ENCODE measurements at regions not wholly inside any gene's neighbourhood (a gene's known extent, or its start where the extent isn't known, plus 50 kb on each side); places are given as distances from the start of the nearest gene placed in this dataset.

DNA sequence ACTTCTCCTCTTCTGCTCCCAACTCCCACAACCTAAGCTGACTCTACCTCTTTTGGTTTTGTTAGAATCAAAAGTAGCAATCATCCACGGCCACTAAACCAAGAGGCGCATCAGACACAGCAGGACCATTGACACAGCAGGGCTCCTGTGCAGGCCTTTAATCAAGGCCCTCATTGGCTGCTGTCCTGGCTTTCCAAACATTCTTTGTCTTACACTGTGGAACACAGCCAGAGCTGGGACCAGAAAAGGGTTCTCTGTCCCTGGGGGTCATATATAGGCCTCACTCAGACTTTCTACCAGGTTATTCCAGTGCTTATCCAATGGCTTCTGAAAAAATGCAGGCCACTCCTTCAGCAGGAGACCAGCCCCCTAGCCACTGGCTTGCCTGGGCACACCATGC is 212.7 kb upstream of the NTM start:
- H3K27me3 ChIP-seq (ENCODE audit: insufficient read depth, low read length), result no peaks in the 10 kb centered on the region
- no peaks in the 10 kb centered on the region for H3K36me3 ChIP-seq (ENCODE audit: insufficient read depth, low read length)
- no peak overlapping the region for H3K4me3 ChIP-seq (ENCODE audit: low read depth, low read length)
- H2AFZ ChIP-seq (ENCODE audit: low read length, unreplicated experiment), result no peak overlapping the region
- H3K79me2 ChIP-seq (ENCODE audit: control insufficient read depth, insufficient read depth, low read length, unreplicated experiment), result no peaks in the 10 kb centered on the region
- no peaks in the 10 kb centered on the region for H3K4me1 ChIP-seq (ENCODE audit: control insufficient read depth, insufficient read depth, low read length, unreplicated experiment)
- no peak overlapping the region for H3K27ac ChIP-seq (ENCODE audit: low read depth, low read length)

DNA sequence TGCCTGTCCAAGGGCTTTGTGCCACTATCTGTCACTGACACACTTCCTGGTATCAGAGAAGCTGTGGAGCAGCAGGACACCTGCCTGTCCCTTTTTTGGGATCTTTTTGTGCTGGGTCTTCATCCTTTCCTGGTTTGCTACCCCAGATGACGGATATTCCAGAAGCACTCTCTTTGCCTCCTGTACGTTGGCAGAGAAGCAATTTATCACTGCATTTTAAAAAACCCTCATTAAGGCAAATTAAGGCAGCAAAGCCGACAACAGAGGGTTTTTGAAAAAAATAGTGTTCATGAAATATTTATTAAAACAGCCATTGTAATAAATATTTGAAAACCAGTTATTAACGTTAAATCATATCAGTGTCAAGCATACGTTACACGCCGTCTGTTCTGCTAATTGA is 209.6 kb upstream of the NTM start:
- H3K79me2 ChIP-seq (ENCODE audit: control insufficient read depth, insufficient read depth, low read length, unreplicated experiment), result no peaks in the 10 kb centered on the region
- H3K36me3 ChIP-seq (ENCODE audit: insufficient read depth, low read length), result no peaks in the 10 kb centered on the region
- no peak overlapping the region for H2AFZ ChIP-seq (ENCODE audit: low read length, unreplicated experiment)
- H3K27me3 ChIP-seq (ENCODE audit: insufficient read depth, low read length), result no peaks in the 10 kb centered on the region
- H3K27ac ChIP-seq (ENCODE audit: low read depth, low read length), result no peak overlapping the region
- no peak overlapping the region for H3K4me3 ChIP-seq (ENCODE audit: low read depth, low read length)
- H3K4me1 ChIP-seq (ENCODE audit: control insufficient read depth, insufficient read depth, low read length, unreplicated experiment), result no peaks in the 10 kb centered on the region

DNA sequence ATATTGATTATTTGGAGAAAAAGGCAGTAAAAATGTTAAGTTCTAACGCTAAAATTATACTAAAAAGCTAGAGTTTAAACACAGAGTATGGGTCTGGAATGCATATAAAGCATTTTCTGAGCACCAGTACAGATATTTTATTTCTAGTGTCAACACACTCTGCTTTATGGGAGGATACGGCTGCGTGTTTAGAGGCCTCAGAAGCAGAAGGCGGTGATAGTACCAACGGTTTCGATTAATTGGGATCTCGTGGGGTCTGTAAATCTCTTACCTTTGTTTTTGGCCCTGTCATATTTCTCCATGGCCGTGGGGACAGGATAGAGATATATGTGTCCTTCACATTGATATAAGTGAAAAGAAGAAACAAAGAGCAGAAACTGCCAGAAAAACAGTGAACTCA is 206.8 kb upstream of the NTM start:
- no peaks in the 10 kb centered on the region for H3K79me2 ChIP-seq (ENCODE audit: control insufficient read depth, insufficient read depth, low read length, unreplicated experiment)

DNA sequence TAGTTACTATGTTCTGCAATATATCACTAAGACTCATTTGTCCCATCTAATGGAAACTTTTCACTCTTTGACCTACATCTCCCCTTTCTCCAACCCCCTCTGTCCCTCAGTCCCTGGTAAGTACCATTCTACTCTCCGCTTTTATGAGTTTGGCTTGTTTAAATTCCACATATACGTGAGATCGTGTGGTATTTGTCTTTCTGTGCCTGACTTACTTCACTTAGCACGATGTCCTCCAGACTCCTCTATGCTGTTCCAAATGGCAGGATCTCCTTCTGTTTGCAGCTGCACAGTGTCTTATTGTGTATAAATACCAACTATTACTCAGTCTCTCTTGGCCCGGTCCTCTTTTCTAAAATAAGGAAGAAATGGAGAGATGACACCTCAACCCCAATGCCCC is 205.4 kb upstream of the NTM start:
- H3K27ac ChIP-seq (ENCODE audit: low read depth, low read length), result no peak overlapping the region
- H2AFZ ChIP-seq (ENCODE audit: low read length, unreplicated experiment), result no peak overlapping the region
- H3K27me3 ChIP-seq (ENCODE audit: insufficient read depth, low read length), result no peaks in the 10 kb centered on the region
- H3K4me3 ChIP-seq (ENCODE audit: low read depth, low read length), result no peak overlapping the region
- no peaks in the 10 kb centered on the region for H3K4me1 ChIP-seq (ENCODE audit: control insufficient read depth, insufficient read depth, low read length, unreplicated experiment)
- H3K36me3 ChIP-seq (ENCODE audit: insufficient read depth, low read length), result no peaks in the 10 kb centered on the region
- no peaks in the 10 kb centered on the region for H3K79me2 ChIP-seq (ENCODE audit: control insufficient read depth, insufficient read depth, low read length, unreplicated experiment)

More for the DNA sequence above, 206.8 kb upstream of the NTM start:
- Histone ChIP-seq H3K4me1 (ENCODE audit: control insufficient read depth, insufficient read depth, low read length, unreplicated experiment) (no peaks in the 10 kb centered on the region), H2AFZ (ENCODE audit: low read length, unreplicated experiment) (no peak overlapping the region), H3K36me3 (ENCODE audit: insufficient read depth, low read length) (no peaks in the 10 kb centered on the region), H3K27ac (ENCODE audit: low read depth, low read length) (no peak overlapping the region), H3K4me3 (ENCODE audit: low read depth, low read length) (no peak overlapping the region), H3K27me3 (ENCODE audit: insufficient read depth, low read length) (no peaks in the 10 kb centered on the region)

DNA sequence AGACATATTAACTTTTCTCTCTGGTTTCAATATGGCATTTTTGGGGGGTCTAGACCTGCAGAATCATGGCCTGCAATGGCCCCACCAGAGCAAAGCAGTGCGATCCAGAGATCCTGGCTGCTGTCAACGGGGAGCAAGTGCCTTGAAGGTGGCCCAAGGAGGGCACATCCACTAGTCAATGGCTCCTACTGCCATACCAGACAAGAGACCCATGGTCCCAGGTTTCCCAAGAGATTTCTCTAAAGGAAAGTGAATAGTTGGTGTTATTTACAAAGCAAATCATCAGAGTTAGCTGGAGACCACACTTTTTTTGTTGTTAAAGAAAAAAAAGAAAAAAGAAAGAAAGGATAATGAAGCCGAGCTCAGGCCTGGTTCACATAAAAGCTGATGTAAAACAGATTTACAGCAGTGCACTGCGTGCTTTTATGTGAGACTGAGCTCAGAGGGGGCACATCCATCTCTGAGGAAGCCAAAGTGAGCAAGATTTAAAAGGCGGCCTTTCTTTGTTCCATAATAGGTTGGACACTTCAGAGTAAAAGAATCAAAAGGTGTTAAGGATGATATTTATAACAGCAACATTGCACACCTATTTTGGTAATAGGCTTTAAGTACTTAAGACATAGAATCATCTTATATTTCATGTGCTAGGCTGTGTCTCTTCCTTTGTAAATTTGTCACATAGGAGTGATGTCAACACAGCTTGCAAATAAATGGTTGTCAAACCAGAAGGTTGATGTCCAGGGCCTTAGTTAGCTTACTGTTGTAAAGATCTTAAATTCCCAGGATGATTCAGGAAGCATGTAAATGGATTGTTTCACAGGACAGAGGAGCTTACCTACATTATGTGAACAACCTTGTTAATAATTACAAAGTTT is 201.3 kb upstream of the NTM start:
- Histone ChIP-seq H2AFZ (ENCODE audit: low read length, unreplicated experiment) (no peak overlapping the region), H3K27me3 (ENCODE audit: insufficient read depth, low read length) (no peaks in the 10 kb centered on the region), H3K36me3 (ENCODE audit: insufficient read depth, low read length) (no peaks in the 10 kb centered on the region), H3K4me3 (ENCODE audit: low read depth, low read length) (no peak overlapping the region), H3K4me1 (ENCODE audit: control insufficient read depth, insufficient read depth, low read length, unreplicated experiment) (no peaks in the 10 kb centered on the region), H3K79me2 (ENCODE audit: control insufficient read depth, insufficient read depth, low read length, unreplicated experiment) (no peaks in the 10 kb centered on the region), H3K27ac (ENCODE audit: low read depth, low read length) (no peak overlapping the region)

DNA sequence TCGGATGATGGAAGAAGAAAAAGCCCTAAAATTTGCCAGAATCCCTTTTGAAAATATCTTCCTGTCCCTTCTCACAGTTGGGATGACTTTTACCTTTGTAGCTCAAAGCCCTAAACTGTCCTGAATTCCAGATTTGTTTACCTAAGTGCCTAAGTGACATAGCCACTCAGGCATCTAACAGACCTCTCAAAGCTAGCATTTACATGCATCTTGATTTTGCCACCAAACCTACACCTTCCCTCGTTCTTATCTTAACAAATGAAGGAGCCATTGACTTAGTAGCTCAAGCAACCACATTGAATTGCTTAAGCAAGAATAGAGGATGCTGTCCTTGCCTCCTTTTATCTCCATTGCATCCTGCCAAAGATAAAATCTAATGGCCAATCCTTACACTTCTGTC is 198.4 kb upstream of the NTM start:
- Histone ChIP-seq H3K4me1 (ENCODE audit: control insufficient read depth, insufficient read depth, low read length, unreplicated experiment) (no peaks in the 10 kb centered on the region), H3K27ac (ENCODE audit: low read depth, low read length) (no peak overlapping the region), H3K36me3 (ENCODE audit: insufficient read depth, low read length) (no peaks in the 10 kb centered on the region), H3K27me3 (ENCODE audit: insufficient read depth, low read length) (no peaks in the 10 kb centered on the region), H3K79me2 (ENCODE audit: control insufficient read depth, insufficient read depth, low read length, unreplicated experiment) (no peaks in the 10 kb centered on the region), H2AFZ (ENCODE audit: low read length, unreplicated experiment) (no peak overlapping the region), H3K4me3 (ENCODE audit: low read depth, low read length) (no peak overlapping the region)

DNA sequence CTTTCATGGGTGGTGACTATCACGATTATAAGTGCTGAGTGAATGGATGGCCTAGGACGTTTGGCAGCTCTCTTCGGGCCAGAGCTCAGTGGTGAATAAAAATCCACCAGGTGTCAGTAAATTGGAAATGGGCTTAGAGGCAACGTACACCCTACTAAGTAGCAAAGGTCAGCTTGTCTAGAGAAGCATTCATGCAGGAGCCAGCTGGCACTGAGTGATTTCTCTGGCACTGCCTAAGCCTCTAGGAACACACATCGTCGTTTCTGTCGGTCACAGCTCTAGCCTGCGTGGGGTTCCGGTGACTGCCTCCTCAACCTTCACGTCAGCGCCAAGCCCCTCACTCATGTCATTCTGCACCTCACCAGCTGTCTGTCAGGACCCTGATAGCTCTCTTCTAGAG is 192.4 kb upstream of the NTM start:
- Histone ChIP-seq H2AFZ (ENCODE audit: low read length, unreplicated experiment) (no peak overlapping the region), H3K36me3 (ENCODE audit: insufficient read depth, low read length) (no peaks in the 10 kb centered on the region), H3K79me2 (ENCODE audit: control insufficient read depth, insufficient read depth, low read length, unreplicated experiment) (no peaks in the 10 kb centered on the region), H3K27ac (ENCODE audit: low read depth, low read length) (no peak overlapping the region), H3K4me1 (ENCODE audit: control insufficient read depth, insufficient read depth, low read length, unreplicated experiment) (no peaks in the 10 kb centered on the region), H3K27me3 (ENCODE audit: insufficient read depth, low read length) (no peaks in the 10 kb centered on the region), H3K4me3 (ENCODE audit: low read depth, low read length) (no peak overlapping the region)

DNA sequence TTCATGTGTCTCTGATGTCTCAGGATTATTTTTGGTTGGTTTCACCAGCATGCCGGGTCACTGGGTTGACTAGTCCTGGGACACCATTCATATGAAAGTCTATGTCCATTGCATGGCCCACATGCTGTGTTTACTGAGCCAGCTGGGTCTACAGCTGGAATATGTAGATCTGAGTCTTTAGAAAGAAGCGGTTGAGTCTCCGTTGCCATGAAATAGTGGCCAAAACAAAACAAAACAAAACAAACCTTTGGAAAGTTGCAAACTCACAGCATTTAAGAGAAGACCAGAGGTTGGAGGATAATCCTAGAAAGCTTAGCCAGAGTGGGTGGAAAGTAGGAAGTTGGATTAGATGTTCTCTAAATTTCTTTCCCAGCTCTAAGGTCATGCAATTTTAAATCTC is 191.8 kb upstream of the NTM start:
- Histone ChIP-seq H3K4me3 (ENCODE audit: low read depth, low read length) (no peak overlapping the region), H3K27ac (ENCODE audit: low read depth, low read length) (no peak overlapping the region), H3K36me3 (ENCODE audit: insufficient read depth, low read length) (no peaks in the 10 kb centered on the region), H3K4me1 (ENCODE audit: control insufficient read depth, insufficient read depth, low read length, unreplicated experiment) (no peaks in the 10 kb centered on the region), H3K27me3 (ENCODE audit: insufficient read depth, low read length) (no peaks in the 10 kb centered on the region), H3K79me2 (ENCODE audit: control insufficient read depth, insufficient read depth, low read length, unreplicated experiment) (no peaks in the 10 kb centered on the region), H2AFZ (ENCODE audit: low read length, unreplicated experiment) (no peak overlapping the region)

DNA sequence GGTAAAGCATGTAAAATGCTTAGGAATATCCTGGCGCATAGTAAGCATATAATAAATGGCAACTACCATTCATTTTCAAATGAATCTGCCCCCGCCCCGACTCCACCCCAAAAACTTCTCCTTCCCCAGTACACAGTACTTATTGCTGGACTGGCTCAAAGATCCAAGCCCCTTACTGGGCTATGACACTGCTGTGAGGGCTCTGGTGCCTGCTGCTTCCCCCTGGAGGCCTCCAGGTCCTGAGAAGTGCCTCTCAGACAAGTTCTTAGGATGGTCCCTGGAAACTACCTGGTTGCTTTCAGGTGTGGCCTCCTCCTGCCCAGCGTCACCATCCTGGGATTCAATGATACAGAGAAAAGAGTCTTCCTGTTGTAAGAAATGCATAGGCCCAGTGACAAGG is 190.6 kb upstream of the NTM start:
- Histone ChIP-seq H3K27ac (ENCODE audit: low read depth, low read length) (no peak overlapping the region), H3K79me2 (ENCODE audit: control insufficient read depth, insufficient read depth, low read length, unreplicated experiment) (no peaks in the 10 kb centered on the region), H3K4me1 (ENCODE audit: control insufficient read depth, insufficient read depth, low read length, unreplicated experiment) (no peaks in the 10 kb centered on the region), H3K36me3 (ENCODE audit: insufficient read depth, low read length) (no peaks in the 10 kb centered on the region), H3K4me3 (ENCODE audit: low read depth, low read length) (no peak overlapping the region), H2AFZ (ENCODE audit: low read length, unreplicated experiment) (no peak overlapping the region), H3K27me3 (ENCODE audit: insufficient read depth, low read length) (no peaks in the 10 kb centered on the region)

DNA sequence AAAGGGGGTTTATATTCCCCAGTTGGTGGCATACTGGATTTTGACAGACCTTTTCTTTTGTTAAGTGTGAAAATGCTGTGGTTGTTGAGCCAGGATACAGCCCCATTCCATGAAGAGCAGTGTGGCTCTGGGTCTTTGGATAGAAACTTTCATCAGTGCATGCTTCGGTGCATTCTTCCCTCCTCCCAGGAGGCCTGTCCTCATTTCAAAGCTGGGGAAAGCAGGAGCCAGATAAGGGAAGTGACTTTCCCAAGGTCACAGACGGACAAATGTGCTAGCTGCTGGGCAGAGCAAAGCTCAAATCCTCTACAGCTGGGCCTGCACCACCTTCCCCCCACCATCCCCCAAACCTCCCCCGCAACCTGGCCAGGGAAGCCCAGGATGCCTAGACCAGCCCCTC is 184.5 kb upstream of the NTM start:
- Histone ChIP-seq H3K27me3 (ENCODE audit: insufficient read depth, low read length) (no peaks in the 10 kb centered on the region), H3K4me1 (ENCODE audit: control insufficient read depth, insufficient read depth, low read length, unreplicated experiment) (no peaks in the 10 kb centered on the region), H3K36me3 (ENCODE audit: insufficient read depth, low read length) (no peaks in the 10 kb centered on the region), H3K4me3 (ENCODE audit: low read depth, low read length) (no peak overlapping the region), H3K79me2 (ENCODE audit: control insufficient read depth, insufficient read depth, low read length, unreplicated experiment) (no peaks in the 10 kb centered on the region), H2AFZ (ENCODE audit: low read length, unreplicated experiment) (no peak overlapping the region), H3K27ac (ENCODE audit: low read depth, low read length) (no peak overlapping the region)

DNA sequence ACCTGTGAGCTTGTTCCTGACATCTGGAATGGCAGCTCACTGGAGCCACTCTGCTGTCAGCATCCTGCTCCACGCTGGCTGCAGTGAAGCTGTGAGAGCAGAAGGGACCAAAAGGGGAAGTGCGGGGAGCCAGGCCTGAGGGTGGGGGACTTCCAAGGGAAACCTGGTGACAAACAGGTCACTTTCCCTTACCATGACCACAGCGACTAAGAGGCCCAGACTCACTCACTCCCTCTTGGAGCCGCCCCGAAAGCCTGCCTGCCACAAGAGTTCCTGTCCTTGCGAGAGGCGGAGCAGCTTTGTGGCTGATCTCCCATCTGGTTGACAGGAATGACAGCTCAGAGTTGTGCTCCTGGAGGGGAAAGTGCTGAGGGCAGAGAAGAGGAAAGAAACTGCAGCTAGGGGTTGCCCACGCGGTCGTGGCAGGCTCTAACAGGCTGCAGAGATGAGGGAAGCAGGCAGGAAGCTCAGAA is 183.8 kb upstream of the NTM start:
- Histone ChIP-seq H3K27ac (ENCODE audit: low read depth, low read length) (no peak overlapping the region), H3K4me1 (ENCODE audit: control insufficient read depth, insufficient read depth, low read length, unreplicated experiment) (no peaks in the 10 kb centered on the region), H3K36me3 (ENCODE audit: insufficient read depth, low read length) (no peaks in the 10 kb centered on the region), H3K79me2 (ENCODE audit: control insufficient read depth, insufficient read depth, low read length, unreplicated experiment) (no peaks in the 10 kb centered on the region), H2AFZ (ENCODE audit: low read length, unreplicated experiment) (no peak overlapping the region), H3K27me3 (ENCODE audit: insufficient read depth, low read length) (no peaks in the 10 kb centered on the region), H3K4me3 (ENCODE audit: low read depth, low read length) (no peak overlapping the region)
